HCT116 (cell line): ENCODE measurements at regions not wholly inside any gene's neighbourhood (a gene's known extent, or its start where the extent isn't known, plus 50 kb on each side); places are given as distances from the start of the nearest gene placed in this dataset.

Source experiments
- POLR2AphosphoS5 ChIP-seq: IDR thresholded peaks from 2 replicates; pipeline ENCODE4 v1.6.1; 2011; ENCODE audit warnings: mild to moderate bottlenecking, low read depth, low read length, moderate library complexity
- SP1 ChIP-seq: IDR thresholded peaks from 2 replicates; pipeline ENCODE4 v1.6.1; 2012; ENCODE audit warnings: low read depth
- TF ChIP-seq, protein P1 (sequence below), 3 experiments: fragments of 200-600 bp in 1 of 3; sonication (generic) in 1 of 3; IDR thresholded peaks in 2 of 3; conservative IDR thresholded peaks in 1 of 3; 2 replicates each; pipeline ENCODE4 v1.5.1; 2012 to 2017; ENCODE audit warnings: low read depth in 2 of 3, low read length in 2 of 3, antibody characterized with exemption in 1 of 3, borderline replicate concordance in 1 of 3, control low read depth in 1 of 3, mild to moderate bottlenecking in 1 of 3, mixed read lengths in 1 of 3, mixed run types in 1 of 3, moderate library complexity in 1 of 3; ENCODE audit not compliant: insufficient read depth in 1 of 3

DNA sequence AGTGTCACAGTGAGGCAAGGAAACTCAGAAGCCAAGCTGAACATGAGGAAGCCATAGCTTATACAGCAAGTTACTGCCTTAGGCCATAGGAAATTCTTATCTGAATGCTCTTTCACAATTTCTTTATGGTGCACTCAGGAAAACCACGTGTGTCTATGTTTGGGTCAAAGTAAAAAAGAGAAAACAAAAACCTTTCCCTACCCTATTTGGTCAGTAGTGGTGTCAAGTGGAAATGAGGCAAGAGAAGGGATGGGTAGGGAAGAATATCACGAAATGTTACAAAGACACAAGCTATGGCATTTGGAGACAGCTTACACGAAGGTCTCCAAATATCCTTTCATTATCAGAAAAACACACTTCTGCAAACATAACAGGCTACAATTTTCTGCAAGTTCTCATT, 83.4 kb upstream of the INPP4B start:
- TF ChIP-seq, protein P1, sequence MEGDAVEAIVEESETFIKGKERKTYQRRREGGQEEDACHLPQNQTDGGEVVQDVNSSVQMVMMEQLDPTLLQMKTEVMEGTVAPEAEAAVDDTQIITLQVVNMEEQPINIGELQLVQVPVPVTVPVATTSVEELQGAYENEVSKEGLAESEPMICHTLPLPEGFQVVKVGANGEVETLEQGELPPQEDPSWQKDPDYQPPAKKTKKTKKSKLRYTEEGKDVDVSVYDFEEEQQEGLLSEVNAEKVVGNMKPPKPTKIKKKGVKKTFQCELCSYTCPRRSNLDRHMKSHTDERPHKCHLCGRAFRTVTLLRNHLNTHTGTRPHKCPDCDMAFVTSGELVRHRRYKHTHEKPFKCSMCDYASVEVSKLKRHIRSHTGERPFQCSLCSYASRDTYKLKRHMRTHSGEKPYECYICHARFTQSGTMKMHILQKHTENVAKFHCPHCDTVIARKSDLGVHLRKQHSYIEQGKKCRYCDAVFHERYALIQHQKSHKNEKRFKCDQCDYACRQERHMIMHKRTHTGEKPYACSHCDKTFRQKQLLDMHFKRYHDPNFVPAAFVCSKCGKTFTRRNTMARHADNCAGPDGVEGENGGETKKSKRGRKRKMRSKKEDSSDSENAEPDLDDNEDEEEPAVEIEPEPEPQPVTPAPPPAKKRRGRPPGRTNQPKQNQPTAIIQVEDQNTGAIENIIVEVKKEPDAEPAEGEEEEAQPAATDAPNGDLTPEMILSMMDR (IDR thresholded peaks at IDR 0.05 in 2 of 3, conservative IDR thresholded peaks at IDR 0.05 in 1 of 3; ENCODE audit: borderline replicate concordance in 1 of 3, insufficient read depth in 1 of 3, low read depth in 2 of 3, low read length in 2 of 3) = no peak
- TF ChIP-seq POLR2AphosphoS5 = no peak
- no peak for TF ChIP-seq SP1
